SHP77 treated with DMSO at 0.1 percent for 48 hours (cell line): ENCODE measurements at regions not wholly inside any gene's neighbourhood (a gene's known extent, or its start where the extent isn't known, plus 50 kb on each side); places are given as distances from the start of the nearest gene placed in this dataset.
"Not testable (repeated sequence)": the region's sequence is repeated elsewhere in the genome, so short reads cannot be mapped to it uniquely, and the experiment has no call there.

Experiments used
- DNase-seq: peaks from one replicate; lab custom pipeline; 2025; lab: John Stamatoyannopoulos, UW

DNA sequence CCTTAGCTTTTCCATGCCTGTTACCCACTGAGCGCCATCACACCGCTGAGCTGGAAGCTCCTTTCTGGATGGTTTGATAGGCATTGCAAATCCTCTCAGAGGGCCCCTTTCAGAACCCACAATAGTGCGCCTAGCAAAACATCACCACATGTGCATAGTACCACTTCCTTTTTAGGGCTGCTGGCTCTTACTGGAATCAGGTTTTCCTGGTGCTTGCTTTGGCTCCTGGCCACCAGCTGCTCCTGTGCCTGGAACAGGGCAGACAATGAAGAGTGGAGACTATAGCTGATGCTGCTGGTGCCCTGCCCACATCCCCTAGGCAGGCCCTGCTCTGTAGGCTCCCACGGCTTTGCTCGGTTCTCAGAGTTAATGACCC is 163.6 kb upstream of the SEMA6A start:
- DNase-seq: peak; percentile 62

GRCh38 chr5:116736671-116737070 is 162.0 kb upstream of the SEMA6A start:
- no peak for DNase-seq

GRCh38 chr5:116733991-116734975 is 159.7 kb upstream of the SEMA6A start:
- DNase-seq: no peak

DNA sequence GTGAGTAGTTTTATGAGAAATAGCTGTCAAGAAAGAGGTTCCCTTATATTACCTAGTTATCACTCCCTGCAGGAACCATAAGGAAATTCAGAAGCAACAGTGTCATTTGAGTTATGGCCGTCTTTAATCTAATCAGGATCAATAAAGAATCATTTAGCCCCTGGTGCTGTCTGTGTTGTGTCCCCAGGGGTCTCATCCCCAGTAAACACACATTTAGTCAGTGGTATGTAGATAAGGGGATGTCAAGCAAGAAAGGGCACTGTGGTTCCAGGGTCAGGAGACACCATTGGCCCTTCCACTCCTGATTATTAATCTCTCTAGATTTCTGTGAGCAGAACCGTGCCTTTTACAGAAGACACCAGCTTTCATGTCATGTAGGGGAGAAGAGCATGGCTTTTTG is 158.0 kb upstream of the SEMA6A start:
- DNase-seq: no peak

DNA sequence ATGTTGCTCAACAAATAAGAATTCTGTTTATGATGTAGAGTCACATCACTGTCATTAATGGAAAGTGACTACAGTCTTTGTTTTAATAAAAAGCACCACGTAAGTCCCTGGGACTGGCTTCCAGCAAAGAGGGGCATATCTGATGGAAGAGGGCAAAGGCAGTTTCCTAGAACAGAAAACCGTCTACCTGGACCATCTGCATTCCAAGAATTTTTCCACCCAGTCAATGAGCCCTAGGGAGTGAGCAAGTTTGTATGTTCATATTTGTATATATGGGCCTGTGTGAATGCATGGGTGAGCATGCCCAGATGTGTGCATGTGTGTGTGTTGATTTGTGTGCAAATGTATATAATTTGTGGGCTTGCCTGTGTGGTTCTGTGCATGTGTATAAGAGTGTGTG is 156.8 kb upstream of the SEMA6A start:
- no peak for DNase-seq

DNA sequence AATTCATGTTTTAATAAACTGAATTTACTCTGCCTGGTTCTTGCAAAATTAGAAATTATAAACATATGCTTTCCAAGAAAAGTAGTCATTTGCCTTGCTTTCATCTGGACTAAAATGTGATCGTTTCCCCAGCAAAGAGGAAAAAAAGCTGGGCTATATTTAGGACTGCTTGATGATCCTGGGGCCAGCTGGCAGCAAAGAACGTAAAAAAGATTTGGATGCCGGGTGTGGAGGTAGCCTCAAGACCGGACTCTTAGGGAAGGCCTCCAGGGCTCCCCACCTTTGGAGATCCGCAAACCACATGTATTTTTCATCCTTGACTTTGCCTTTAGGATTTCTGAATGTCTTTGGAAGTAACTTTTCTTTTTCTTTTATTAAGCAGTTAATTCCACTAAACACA is 156.1 kb upstream of the SEMA6A start:
- DNase-seq: no peak

DNA sequence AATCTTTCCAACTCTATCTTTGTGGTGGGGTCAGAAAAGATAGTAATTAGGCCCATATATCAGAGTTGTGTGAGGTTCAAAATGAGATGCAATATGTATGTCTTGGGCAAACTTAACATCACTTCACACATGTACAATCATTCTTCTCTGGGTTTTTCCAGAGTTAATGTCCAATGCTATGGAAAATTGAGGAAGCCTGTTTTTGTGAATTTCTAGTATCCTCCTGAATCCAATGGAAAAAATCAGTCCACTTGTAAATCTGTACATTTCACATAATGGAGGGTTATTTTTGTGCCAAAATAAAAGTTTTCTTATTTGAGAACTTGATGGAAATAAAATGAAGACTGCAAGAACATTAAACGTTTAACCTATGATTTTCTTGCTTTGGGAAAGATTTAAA is 155.6 kb upstream of the SEMA6A start:
- DNase-seq: no peak

DNA sequence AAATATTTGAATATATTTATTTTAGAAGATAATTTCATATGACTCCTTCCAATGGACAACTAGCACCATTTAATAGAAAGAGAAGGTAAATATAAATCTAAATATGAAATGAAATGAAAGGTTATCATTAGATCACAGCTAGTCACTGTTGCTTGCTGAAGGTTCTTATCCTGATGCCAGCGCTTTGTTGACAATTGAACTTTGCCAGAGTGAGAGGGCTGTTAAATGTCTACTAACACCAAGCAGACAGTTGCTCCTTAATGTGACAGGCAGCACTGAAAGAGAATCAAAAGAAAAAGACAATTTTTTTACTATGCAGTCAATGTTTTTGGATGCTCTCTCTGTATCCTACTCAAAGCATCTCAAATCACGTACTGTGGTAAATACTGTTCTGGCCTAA is 152.6 kb upstream of the SEMA6A start:
- DNase-seq: no peak

DNA sequence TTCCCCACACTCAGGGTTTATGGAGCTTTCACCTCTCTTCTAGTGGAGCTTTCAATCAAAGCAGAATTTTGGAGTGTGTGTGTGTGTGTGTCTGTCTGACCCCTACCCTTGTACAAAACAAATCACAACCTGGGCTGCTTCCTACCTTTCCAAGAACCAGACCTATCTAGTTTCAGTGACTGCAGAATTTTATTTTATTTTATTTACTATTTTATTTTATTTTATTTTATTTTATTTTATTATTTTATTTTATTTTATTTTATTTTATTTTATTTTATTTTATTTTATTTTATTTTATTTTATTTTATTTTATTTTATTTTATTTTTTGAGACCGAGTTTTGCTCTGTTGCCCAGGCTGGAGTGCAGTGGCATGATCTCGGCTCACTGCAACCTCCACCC is 151.6 kb upstream of the SEMA6A start:
- not testable (repeated sequence) for DNase-seq

GRCh38 chr5:116724971-116725370 is 150.3 kb upstream of the SEMA6A start:
- no peak for DNase-seq

DNA sequence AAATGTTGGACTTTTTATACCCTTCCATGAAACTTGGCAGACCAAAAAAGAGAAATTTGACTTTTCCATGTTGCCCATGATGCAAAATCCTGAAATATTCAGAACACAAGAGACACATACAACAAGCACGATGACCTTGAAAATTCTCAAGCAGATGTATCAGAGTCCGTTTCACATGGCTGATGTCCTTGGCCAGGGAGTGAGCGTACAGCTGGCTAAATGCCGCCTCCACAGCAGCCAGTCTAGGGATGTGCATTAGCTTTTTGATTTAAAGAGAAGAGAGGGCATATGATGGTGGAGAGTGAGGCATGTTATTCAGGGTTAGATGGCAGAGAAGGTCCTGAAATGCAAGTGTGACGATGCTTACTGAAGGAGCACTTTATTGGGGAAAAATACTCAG is 148.0 kb upstream of the SEMA6A start:
- no peak for DNase-seq

GRCh38 chr5:116719106-116719505 is 144.5 kb upstream of the SEMA6A start:
- DNase-seq: no peak

- no peak for DNase-seq
Measured at GRCh38 chr5:116718317-116718716, 143.7 kb upstream of the SEMA6A start.

- no peak for DNase-seq
Measured at GRCh38 chr5:116709082-116709481, 134.5 kb upstream of the SEMA6A start.

- DNase-seq: not testable (repeated sequence)
Measured at GRCh38 chr5:116705121-116705519, 130.5 kb upstream of the SEMA6A start.

DNA sequence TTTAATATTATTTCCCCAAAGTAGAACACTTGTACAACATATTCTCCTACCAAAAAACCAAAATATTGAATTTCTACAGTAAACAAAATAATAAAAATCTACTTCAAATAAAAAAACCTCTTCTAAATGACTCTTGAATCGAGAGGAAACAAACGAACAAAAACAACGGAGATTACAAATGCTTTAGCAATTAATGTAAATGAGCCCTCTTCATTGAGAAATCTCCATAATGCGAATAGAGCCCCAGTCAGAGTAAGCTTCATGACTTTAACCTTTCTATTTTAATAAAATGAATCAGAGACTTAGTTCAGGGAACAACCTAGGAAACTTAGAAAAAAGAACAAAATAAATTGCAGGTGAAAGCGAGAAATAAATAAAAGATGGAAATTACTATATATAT is 129.3 kb upstream of the SEMA6A start:
- no peak for DNase-seq

DNA sequence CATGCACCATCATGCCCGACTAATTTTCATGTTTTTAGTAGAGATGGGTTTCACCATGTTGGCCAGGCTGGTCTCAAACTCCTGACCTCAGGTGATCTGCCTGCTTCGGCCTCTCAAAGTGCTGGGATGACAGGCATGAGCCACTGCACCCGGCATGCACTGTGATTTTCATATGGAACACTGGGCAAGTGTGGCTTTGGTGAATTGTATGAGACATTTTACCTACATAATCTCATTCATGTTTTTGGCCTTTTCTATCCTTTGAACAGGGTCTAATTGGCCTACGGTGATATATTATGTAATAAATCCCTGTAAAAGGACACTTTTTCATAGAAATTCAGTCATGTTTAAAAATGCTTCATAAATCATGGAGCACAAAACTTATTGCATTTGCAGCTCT is 128.7 kb upstream of the SEMA6A start:
- DNase-seq: no peak

GRCh38 chr5:116702776-116703175 is 128.2 kb upstream of the SEMA6A start:
- DNase-seq: no peak

DNA sequence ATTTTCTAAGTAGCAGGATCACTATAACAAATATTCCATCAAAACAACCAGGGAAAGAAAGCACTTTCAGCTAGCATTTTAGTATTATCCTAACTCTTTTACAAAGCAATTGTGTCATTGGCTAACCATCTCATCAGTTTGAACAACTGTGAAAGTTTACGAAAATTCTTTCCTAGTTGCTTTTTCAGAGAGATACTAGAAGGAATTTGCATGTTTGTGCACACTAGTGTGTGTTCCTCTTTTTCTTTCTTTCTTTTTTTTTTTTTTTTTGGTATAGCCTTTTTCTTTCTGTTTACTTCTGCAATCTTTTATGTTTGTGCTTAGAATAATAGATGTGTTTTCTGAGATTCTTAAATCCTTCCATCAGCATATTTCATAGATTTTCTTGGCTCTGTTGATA is 124.7 kb upstream of the SEMA6A start:
- DNase-seq: no peak

- no peak for DNase-seq
Measured at GRCh38 chr5:116696366-116696765, 121.7 kb upstream of the SEMA6A start.

DNA sequence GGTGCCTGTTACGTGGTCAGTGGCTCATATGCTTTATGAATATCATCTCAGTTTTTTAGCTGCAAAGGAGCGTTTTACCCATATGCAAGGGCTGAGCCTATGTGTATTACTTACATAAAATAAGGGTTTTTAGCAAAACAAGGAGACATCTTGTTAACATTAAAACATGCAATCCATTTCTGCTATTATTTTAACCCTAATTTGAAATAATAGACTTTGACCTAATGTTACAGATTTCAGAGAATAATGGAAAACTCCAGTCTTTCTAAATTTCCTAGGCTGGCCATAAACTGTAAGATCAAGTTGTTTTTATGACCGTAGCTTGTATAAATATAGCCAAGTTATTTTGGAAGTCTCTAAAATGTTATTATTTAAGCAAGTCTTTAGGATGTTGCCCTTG is 121.1 kb upstream of the SEMA6A start:
- no peak for DNase-seq

GRCh38 chr5:116686438-116686837 is 111.8 kb upstream of the SEMA6A start:
- no peak for DNase-seq

DNA sequence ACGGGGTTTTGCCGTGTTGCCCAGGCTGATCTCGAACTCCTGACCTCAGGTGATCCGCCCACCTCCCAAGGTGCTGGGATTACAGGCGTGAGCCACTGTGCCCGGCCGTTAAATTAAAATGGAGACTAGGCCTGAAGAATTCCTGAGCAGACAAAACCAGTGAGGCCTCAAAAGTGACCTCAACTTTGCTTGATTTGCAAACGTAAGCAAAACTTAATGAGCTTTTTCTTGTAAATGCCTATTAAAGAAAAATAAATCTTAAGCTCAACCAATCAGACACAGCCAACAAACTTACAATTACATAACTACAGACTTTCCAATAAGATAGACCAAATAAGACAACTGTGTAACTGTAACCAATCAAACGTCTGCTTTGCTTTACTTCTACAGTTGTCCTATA is 111.3 kb upstream of the SEMA6A start:
- no peak for DNase-seq

DNA sequence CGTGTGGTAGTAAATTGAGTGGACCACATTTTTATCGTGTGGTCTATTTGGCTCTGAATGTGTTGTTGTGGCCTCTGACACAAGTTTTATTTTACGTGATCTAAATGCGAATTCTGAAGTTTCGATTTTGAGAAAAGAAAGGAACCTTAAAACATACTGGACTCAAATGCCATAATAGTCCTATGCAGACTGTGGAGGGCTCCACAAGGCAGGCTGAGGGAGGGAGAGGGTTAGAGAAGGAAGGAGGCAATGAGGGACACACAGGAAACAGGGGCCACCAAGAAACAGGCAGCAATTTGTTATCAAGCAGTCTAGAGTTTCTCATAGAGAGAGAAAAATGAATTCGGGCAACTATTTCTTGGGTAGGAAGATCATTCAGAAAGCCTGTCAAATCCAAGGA is 110.4 kb upstream of the SEMA6A start:
- no peak for DNase-seq
